ENCODE measurements at regions not wholly inside any gene's neighbourhood (a gene's known extent, or its start where the extent isn't known, plus 50 kb on each side); places are given as distances from the start of the nearest gene placed in this dataset.

GRCh38 chr2:221142341-221142740, 429.8 kb downstream of the EPHA4 start:
- no peak for DNase-seq

GRCh38 chr2:221143231-221143630, 428.9 kb downstream of the EPHA4 start:
- no peak for DNase-seq

GRCh38 chr2:221144909-221145308, 427.2 kb downstream of the EPHA4 start:
- DNase-seq: no peak

- no peak for DNase-seq
Measured at GRCh38 chr2:221145396-221145795, 426.7 kb downstream of the EPHA4 start.

- DNase-seq: no peak
Measured at GRCh38 chr2:221153226-221153625, 418.9 kb downstream of the EPHA4 start.

- DNase-seq: no peak
Measured at GRCh38 chr2:221154176-221154575, 417.9 kb downstream of the EPHA4 start.

- no peak for DNase-seq
Measured at GRCh38 chr2:221156062-221156734, 415.9 kb downstream of the EPHA4 start.

GRCh38 chr2:221161186-221161585, 410.9 kb downstream of the EPHA4 start:
- DNase-seq: no peak

- DNase-seq: no peak
Measured at GRCh38 chr2:221166292-221166691, 405.8 kb downstream of the EPHA4 start.

- no peak for DNase-seq
Measured at GRCh38 chr2:221167561-221167960, 404.5 kb downstream of the EPHA4 start.

- DNase-seq: no peak
Measured at GRCh38 chr2:221169724-221170123, 402.4 kb downstream of the EPHA4 start.

GRCh38 chr2:221170548-221170947, 401.6 kb downstream of the EPHA4 start:
- no peak for DNase-seq

GRCh38 chr2:221176667-221177066, 395.4 kb downstream of the EPHA4 start:
- DNase-seq: no peak

GRCh38 chr2:221178139-221178538, 394.0 kb downstream of the EPHA4 start:
- DNase-seq: no peak

GRCh38 chr2:221186873-221187272, 385.2 kb downstream of the EPHA4 start:
- no peak for DNase-seq

- DNase-seq: no peak
Measured at GRCh38 chr2:221189431-221190067, 382.6 kb downstream of the EPHA4 start.

GRCh38 chr2:221195829-221196228, 376.3 kb downstream of the EPHA4 start:
- DNase-seq: no peak

- no peak for DNase-seq
Measured at GRCh38 chr2:221197225-221197856, 374.8 kb downstream of the EPHA4 start.

GRCh38 chr2:221198309-221198708, 373.8 kb downstream of the EPHA4 start:
- no peak for DNase-seq

GRCh38 chr2:221200184-221200839, 371.8 kb downstream of the EPHA4 start:
- no peak for DNase-seq

GRCh38 chr2:221202431-221202830, 369.7 kb downstream of the EPHA4 start:
- no peak for DNase-seq

GRCh38 chr2:221203125-221203524, 369.0 kb downstream of the EPHA4 start:
- DNase-seq: no peak

GRCh38 chr2:221203856-221204255, 368.2 kb downstream of the EPHA4 start:
- no peak for DNase-seq

GRCh38 chr2:221204699-221205098, 367.4 kb downstream of the EPHA4 start:
- no peak for DNase-seq

Data from stimulated activated CD4-positive, alpha-beta T cell treated with anti-CD3 and anti-CD28 coated beads, Interleukin-12 subunit alpha, Interleukin-12 subunit beta, amount 100 ng/mL, for 4 hours (primary cell).